Colonic mucosa (tissue), 4 donors: ENCODE measurements at regions not wholly inside any gene's neighbourhood (a gene's known extent, or its start where the extent isn't known, plus 50 kb on each side); places are given as distances from the start of the nearest gene placed in this dataset.

Experiments used
- DNase-seq: peaks from one replicate; pipeline ENCODE4 v3.0.0-alpha.2; 2020
- H3K27ac ChIP-seq: fragments of 200-600 bp; one replicate; pipeline ENCODE4 v1.8.0; 2021
- H3K27me3 ChIP-seq: fragments of 200-600 bp; one replicate; pipeline ENCODE4 v1.8.0; 2021
- H3K36me3 ChIP-seq: fragments of 200-600 bp; one replicate; pipeline ENCODE4 v1.8.0; 2021
- H3K4me1 ChIP-seq: fragments of 200-600 bp; one replicate; pipeline ENCODE4 v1.8.0; 2021; ENCODE audit warnings: mild to moderate bottlenecking
- H3K4me3 ChIP-seq: fragments of 200-600 bp; one replicate; pipeline ENCODE4 v1.8.0; 2021
- H3K9ac ChIP-seq, 2 donors: one replicate each; pipeline ENCODE4 v1.7.0; 2013; ENCODE audit warnings: control low read depth in 2 of 2, low read depth in 2 of 2, low read length in 2 of 2
- H3K9me3 ChIP-seq: fragments of 200-600 bp; one replicate; pipeline ENCODE4 v1.8.0; 2021
- CTCF ChIP-seq: fragments of 200-600 bp; IDR thresholded peaks from one replicate; pipeline ENCODE4 v1.8.0; 2022; ENCODE audit warnings: antibody characterized with exemption, mild to moderate bottlenecking
- intact Hi-C: fragments of 100-400 bp; cut with DNase I; formaldehyde crosslinking; loops from one replicate; pipeline ENCODE4 v1.14.1; 2022
- donor health status: healthy.
- donor health status: DM: no; HTN: no; CAD: no.
- donor health status: DM: no; HTN: no; CAD: no.

DNA sequence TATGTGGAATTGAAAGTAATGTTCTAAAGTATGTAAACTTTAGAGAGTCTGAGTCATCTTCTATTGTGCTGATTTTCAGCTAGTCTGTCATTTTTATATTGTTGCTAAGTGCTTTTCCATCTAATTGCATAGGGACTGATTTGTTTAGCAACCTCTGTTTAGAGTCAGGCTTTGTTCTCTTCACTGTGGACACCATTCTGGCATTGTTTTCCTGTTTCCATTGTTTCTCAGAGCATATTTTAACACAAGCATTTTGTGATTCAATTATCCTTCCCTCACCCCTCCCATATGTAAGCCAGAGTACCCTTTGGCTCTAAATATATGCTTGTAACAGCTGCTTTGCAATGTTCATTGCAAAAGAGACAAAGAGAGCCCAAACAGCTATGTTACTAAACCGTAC lies 748.4 kb upstream of the PHF14 start:
- Histone ChIP-seq H3K9me3 (no peaks in the 10 kb centered on the region), H3K27ac (no peak overlapping the region), H3K27me3 (no peaks in the 10 kb centered on the region), H3K36me3 (no peaks in the 10 kb centered on the region), H3K9ac (no peak overlapping the region), H3K4me3 (no peak overlapping the region), H3K4me1 (no peaks in the 10 kb centered on the region)
- no peak for TF ChIP-seq CTCF
- intact Hi-C loops, result no loop called here
- DNase-seq, result no peak

GRCh38 chr7:10237306-10237705 lies 736.4 kb upstream of the PHF14 start:
- H3K27ac ChIP-seq, result no peak overlapping the region
- no peak overlapping the region for H3K9ac ChIP-seq
- TF ChIP-seq CTCF, result no peak
- no peaks in the 10 kb centered on the region for H3K9me3 ChIP-seq
- H3K4me1 ChIP-seq, result no peaks in the 10 kb centered on the region
- H3K4me3 ChIP-seq, result no peak overlapping the region
- no peaks in the 10 kb centered on the region for H3K36me3 ChIP-seq
- intact Hi-C loops, result no loop called here
- H3K27me3 ChIP-seq, result no peaks in the 10 kb centered on the region
- no peak for DNase-seq

DNA sequence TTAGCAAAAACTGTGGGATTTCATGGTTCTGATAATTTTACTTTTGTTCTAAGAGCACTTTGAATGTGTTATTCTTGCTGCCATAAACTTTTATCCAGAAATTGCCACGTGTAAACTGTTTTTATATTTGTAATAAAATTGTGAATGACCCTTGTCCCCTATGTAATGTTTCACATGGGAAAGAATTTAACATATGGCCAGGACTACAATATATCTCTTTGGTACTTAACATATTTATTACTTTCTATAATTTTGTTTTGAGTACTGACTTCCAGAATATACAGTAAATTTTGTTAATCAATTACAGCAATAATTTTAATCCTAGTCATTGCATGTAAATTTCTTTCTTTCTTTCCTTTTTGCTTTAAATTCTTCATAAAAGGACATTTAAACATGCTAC lies 735.0 kb upstream of the PHF14 start:
- no peak for DNase-seq
- no peak overlapping the region for H3K27ac ChIP-seq
- no peak overlapping the region for H3K4me3 ChIP-seq
- intact Hi-C loops, result no loop called here
- no peaks in the 10 kb centered on the region for H3K27me3 ChIP-seq
- no peaks in the 10 kb centered on the region for H3K4me1 ChIP-seq
- H3K36me3 ChIP-seq, result no peaks in the 10 kb centered on the region
- no peaks in the 10 kb centered on the region for H3K9me3 ChIP-seq
- TF ChIP-seq CTCF, result no peak
- H3K9ac ChIP-seq, result no peak overlapping the region

DNA sequence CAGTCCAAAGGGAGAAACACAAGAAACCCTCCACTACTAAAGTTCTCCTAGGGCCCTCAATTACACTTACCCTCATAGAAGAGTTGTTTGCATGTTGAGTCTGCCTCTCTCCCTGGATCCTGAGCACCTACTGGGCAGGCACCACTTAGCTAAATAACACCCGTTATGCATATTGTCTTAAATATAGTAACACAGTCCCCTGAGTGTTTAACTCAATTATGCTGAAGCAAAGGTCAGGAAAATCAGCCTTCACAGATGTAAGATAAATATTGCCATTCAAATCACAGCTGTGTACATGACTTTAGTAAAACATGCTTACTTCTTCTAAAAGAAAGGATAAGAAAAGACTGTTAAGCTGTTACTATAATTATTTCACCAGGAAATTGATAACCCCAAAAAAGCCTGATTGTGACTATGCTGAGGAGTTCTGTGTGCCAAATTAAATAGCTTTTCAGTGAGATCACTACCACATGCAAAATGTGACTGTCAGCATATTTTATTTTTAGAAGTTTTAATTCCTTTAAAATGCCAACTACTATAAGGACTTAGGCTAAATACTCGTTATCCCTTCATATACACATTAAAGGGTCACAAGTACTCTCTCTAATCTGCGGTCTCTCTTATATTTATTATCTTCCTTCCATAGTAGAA lies 733.9 kb upstream of the PHF14 start:
- no peak overlapping the region for H3K27ac ChIP-seq
- DNase-seq, result no peak
- TF ChIP-seq CTCF, result no peak
- H3K27me3 ChIP-seq, result no peaks in the 10 kb centered on the region
- H3K9ac ChIP-seq, result no peak overlapping the region
- H3K36me3 ChIP-seq, result no peaks in the 10 kb centered on the region
- H3K4me1 ChIP-seq, result no peaks in the 10 kb centered on the region
- no peak overlapping the region for H3K4me3 ChIP-seq
- no peaks in the 10 kb centered on the region for H3K9me3 ChIP-seq
- intact Hi-C loops, result no loop called here

GRCh38 chr7:10245406-10245805 lies 728.3 kb upstream of the PHF14 start:
- DNase-seq, result no peak
- no peak overlapping the region for H3K9ac ChIP-seq
- H3K9me3 ChIP-seq, result no peaks in the 10 kb centered on the region
- no peaks in the 10 kb centered on the region for H3K27me3 ChIP-seq
- no peaks in the 10 kb centered on the region for H3K4me1 ChIP-seq
- no peaks in the 10 kb centered on the region for H3K36me3 ChIP-seq
- no peak overlapping the region for H3K4me3 ChIP-seq
- intact Hi-C loops, result no loop called here
- no peak overlapping the region for H3K27ac ChIP-seq
- TF ChIP-seq CTCF, result no peak
